ENCODE measurements at regions not wholly inside any gene's neighbourhood (a gene's known extent, or its start where the extent isn't known, plus 50 kb on each side); places are given as distances from the start of the nearest gene placed in this dataset.
A peak's percentile ranks its signal among the peaks of the same experiment; 100 is the strongest.

DNA sequence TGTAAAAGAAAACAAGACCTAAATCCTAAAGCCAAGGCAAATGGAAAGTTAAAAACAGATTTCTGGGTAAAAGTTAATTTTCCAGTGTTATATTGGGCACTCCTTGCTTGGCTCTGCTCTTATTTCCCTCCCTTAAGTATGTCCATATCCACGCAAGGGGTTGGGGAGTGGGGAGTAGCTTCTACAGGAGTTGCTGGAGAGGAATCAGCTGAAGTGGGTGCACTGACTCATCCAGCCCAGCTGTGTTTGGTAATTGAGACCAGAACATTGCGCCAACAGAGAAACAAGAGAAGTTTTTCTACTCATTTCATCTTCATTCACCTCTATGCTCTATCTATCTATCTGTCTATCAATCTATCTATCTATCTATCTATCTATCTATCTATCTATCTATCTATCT, 298.4 kb upstream of the PDGFD start:
- Histone ChIP-seq H3K79me2 (ENCODE audit: low read length) (no peaks in the 10 kb centered on the region), H3K36me3 (replicated peaks; ENCODE audit: insufficient read depth, low read length) (no peaks in the 10 kb centered on the region), H3F3A (ENCODE audit: insufficient read depth, low read length) (no peaks in the 10 kb centered on the region), H3K4me2 (ENCODE audit: low read depth, low read length) (no peak overlapping the region), H3K9me3 (replicated peaks; ENCODE audit: insufficient read depth, low read length) (no peaks in the 10 kb centered on the region), H3K4me3 (ENCODE audit: low read length) (no peak overlapping the region), H2AFZ (ENCODE audit: low read length) (no peak overlapping the region), H4K20me1 (ENCODE audit: insufficient read depth, low read length) (no peaks in the 10 kb centered on the region), H3K9ac (ENCODE audit: low read length) (no peak overlapping the region), H3K9me2 (replicated peaks; ENCODE audit: insufficient read depth, low read length) (no peaks in the 10 kb centered on the region), H3K27me3 (replicated peaks; ENCODE audit: insufficient read depth, low read length) (no peaks in the 10 kb centered on the region), H3K4me1 (ENCODE audit: low read length) (no peaks in the 10 kb centered on the region), H3K27ac (ENCODE audit: low read length) (no peak overlapping the region)
- TF ChIP-seq EZH2 (optimal IDR thresholded peaks at IDR 0.05; ENCODE audit: low read depth, low read length): no peak
- TF ChIP-seq EZH2phosphoT487 (IDR thresholded peaks at IDR 0.05; ENCODE audit: low read length): no peak
- TF ChIP-seq, protein P1, sequence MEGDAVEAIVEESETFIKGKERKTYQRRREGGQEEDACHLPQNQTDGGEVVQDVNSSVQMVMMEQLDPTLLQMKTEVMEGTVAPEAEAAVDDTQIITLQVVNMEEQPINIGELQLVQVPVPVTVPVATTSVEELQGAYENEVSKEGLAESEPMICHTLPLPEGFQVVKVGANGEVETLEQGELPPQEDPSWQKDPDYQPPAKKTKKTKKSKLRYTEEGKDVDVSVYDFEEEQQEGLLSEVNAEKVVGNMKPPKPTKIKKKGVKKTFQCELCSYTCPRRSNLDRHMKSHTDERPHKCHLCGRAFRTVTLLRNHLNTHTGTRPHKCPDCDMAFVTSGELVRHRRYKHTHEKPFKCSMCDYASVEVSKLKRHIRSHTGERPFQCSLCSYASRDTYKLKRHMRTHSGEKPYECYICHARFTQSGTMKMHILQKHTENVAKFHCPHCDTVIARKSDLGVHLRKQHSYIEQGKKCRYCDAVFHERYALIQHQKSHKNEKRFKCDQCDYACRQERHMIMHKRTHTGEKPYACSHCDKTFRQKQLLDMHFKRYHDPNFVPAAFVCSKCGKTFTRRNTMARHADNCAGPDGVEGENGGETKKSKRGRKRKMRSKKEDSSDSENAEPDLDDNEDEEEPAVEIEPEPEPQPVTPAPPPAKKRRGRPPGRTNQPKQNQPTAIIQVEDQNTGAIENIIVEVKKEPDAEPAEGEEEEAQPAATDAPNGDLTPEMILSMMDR (IDR thresholded peaks at IDR 0.05; ENCODE audit: low read length): no peak
- no peak for DNase-seq

DNA sequence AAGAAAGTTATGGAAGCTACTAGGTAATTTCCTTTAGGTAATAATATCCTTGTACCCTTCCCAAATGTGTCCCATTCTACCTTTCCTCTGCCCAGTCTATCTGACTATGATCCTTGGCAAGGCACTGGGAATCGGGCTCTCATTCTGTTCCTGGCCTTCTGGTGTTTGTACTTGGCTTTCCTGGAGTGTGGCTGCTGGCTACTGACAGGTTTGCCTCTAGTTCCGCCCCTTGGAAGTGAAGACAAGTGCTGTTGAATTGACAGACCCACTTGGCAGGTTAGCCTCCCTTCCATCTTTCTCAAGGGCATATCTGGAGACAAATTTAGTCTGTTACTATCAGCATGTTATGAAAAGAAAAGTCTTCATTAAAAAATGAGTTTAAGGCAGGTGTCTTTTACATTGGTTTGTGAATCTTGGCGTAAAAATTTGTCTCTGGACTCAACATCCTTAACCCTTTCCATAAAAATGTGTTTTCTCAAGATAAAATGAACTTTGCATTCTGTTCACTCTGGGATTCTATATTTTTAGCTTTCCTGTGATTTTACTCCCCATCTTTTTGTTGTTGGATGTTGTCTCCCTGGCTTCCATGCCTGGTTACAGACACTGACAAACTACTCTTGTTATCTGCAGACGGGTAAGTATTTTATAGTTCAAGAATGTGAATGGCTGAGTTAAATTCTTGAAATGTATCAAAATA, 287.4 kb upstream of the PDGFD start:
- H3K79me2 ChIP-seq (ENCODE audit: low read length): no peaks in the 10 kb centered on the region
- no peak overlapping the region for H3K9ac ChIP-seq (ENCODE audit: low read length)
- H3K9me2 ChIP-seq (replicated peaks; ENCODE audit: insufficient read depth, low read length): no peaks in the 10 kb centered on the region
- no peaks in the 10 kb centered on the region for H3K9me3 ChIP-seq (replicated peaks; ENCODE audit: insufficient read depth, low read length)
- H3F3A ChIP-seq (ENCODE audit: insufficient read depth, low read length): no peaks in the 10 kb centered on the region
- no peaks in the 10 kb centered on the region for H3K4me1 ChIP-seq (ENCODE audit: low read length)
- DNase-seq: no peak
- no peak overlapping the region for H3K27ac ChIP-seq (ENCODE audit: low read length)
- no peaks in the 10 kb centered on the region for H4K20me1 ChIP-seq (ENCODE audit: insufficient read depth, low read length)
- no peaks in the 10 kb centered on the region for H3K36me3 ChIP-seq (replicated peaks; ENCODE audit: insufficient read depth, low read length)
- no peaks in the 10 kb centered on the region for H3K27me3 ChIP-seq (replicated peaks; ENCODE audit: insufficient read depth, low read length)
- H2AFZ ChIP-seq (ENCODE audit: low read length): peak overlapping the region; percentile 9; the same call in 1 of the 2 replicates
- TF ChIP-seq, protein P1 (IDR thresholded peaks at IDR 0.05; ENCODE audit: low read length): no peak
- no peak for TF ChIP-seq EZH2 (optimal IDR thresholded peaks at IDR 0.05; ENCODE audit: low read depth, low read length)
- no peak for TF ChIP-seq EZH2phosphoT487 (IDR thresholded peaks at IDR 0.05; ENCODE audit: low read length)
- no peak overlapping the region for H3K4me3 ChIP-seq (ENCODE audit: low read length)
- H3K4me2 ChIP-seq (ENCODE audit: low read depth, low read length): no peak overlapping the region

DNA sequence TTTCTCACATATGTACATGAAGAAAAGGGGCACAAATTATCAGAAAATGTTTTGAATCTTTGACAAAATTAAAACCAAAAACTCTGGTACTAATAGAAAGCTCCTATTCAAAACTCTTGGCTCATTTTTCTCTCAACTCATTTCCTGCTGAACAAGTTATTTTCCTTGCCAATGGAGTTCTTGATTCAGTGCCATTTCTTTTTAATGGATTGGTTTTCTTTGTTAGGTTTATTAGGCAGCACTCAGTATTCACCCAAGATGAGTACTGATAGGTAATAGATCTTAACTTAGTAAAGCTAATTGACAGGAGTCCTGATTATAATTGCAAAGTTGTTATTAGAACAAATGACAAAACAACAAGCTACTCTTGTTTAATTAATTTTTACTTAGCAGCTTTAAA, 279.4 kb upstream of the PDGFD start:
- Histone ChIP-seq H3K4me1 (ENCODE audit: low read length) (no peaks in the 10 kb centered on the region), H3K9me3 (replicated peaks; ENCODE audit: insufficient read depth, low read length) (no peaks in the 10 kb centered on the region), H3K4me3 (ENCODE audit: low read length) (no peak overlapping the region), H3K79me2 (ENCODE audit: low read length) (no peaks in the 10 kb centered on the region), H3K27me3 (replicated peaks; ENCODE audit: insufficient read depth, low read length) (no peaks in the 10 kb centered on the region), H3K27ac (ENCODE audit: low read length) (no peak overlapping the region), H3F3A (ENCODE audit: insufficient read depth, low read length) (no peaks in the 10 kb centered on the region), H2AFZ (ENCODE audit: low read length) (no peak overlapping the region), H3K9ac (ENCODE audit: low read length) (no peak overlapping the region), H3K36me3 (replicated peaks; ENCODE audit: insufficient read depth, low read length) (no peaks in the 10 kb centered on the region), H3K4me2 (ENCODE audit: low read depth, low read length) (no peak overlapping the region), H4K20me1 (ENCODE audit: insufficient read depth, low read length) (no peaks in the 10 kb centered on the region), H3K9me2 (replicated peaks; ENCODE audit: insufficient read depth, low read length) (no peaks in the 10 kb centered on the region)
- no peak for DNase-seq
- TF ChIP-seq, protein P1 (IDR thresholded peaks at IDR 0.05; ENCODE audit: low read length): no peak
- TF ChIP-seq EZH2phosphoT487 (IDR thresholded peaks at IDR 0.05; ENCODE audit: low read length) (no peak), EZH2 (optimal IDR thresholded peaks at IDR 0.05; ENCODE audit: low read depth, low read length) (no peak)
